Ishikawa (cell line): ENCODE measurements at regions not wholly inside any gene's neighbourhood (a gene's known extent, or its start where the extent isn't known, plus 50 kb on each side); places are given as distances from the start of the nearest gene placed in this dataset.

Experiments used
- CREB1 ChIP-seq: IDR thresholded peaks from 2 replicates; pipeline ENCODE4 v1.6.1; 2012; ENCODE audit warnings: low read depth
- EGR1 ChIP-seq: IDR thresholded peaks from 2 replicates; pipeline ENCODE4 v1.6.1; 2012
- EP300 ChIP-seq: IDR thresholded peaks from 2 replicates; pipeline ENCODE4 v1.6.1; 2012; ENCODE audit warnings: borderline replicate concordance
- FOXM1 ChIP-seq: IDR thresholded peaks from 2 replicates; pipeline ENCODE4 v1.6.1; 2012; ENCODE audit warnings: low read depth, borderline replicate concordance
- NFIC ChIP-seq: IDR thresholded peaks from 2 replicates; pipeline ENCODE4 v1.6.1; 2012
- RAD21 ChIP-seq: IDR thresholded peaks from 2 replicates; pipeline ENCODE4 v1.6.1; 2012; ENCODE audit warnings: low read depth
- TAF1 ChIP-seq: IDR thresholded peaks from 2 replicates; pipeline ENCODE4 v1.6.1; 2012; ENCODE audit warnings: low read depth, mild to moderate bottlenecking
- TCF12 ChIP-seq: IDR thresholded peaks from 2 replicates; pipeline ENCODE4 v1.6.1; 2012; ENCODE audit warnings: low read depth
- YY1 ChIP-seq: IDR thresholded peaks from 2 replicates; pipeline ENCODE4 v1.6.1; 2012; ENCODE audit warnings: low read depth
- ZBTB7A ChIP-seq: IDR thresholded peaks from 2 replicates; pipeline ENCODE4 v1.6.1; 2012; ENCODE audit warnings: low read depth
- TF ChIP-seq, protein P1 (sequence below): IDR thresholded peaks from 2 replicates; pipeline ENCODE4 v1.6.1; 2012
- TF ChIP-seq, protein P2 (sequence below): IDR thresholded peaks from 2 replicates; pipeline ENCODE4 v1.6.1; 2012
- TF ChIP-seq, protein P3 (sequence below): IDR thresholded peaks from 2 replicates; pipeline ENCODE4 v1.6.1; 2012; ENCODE audit warnings: low read depth, mild to moderate bottlenecking

DNA sequence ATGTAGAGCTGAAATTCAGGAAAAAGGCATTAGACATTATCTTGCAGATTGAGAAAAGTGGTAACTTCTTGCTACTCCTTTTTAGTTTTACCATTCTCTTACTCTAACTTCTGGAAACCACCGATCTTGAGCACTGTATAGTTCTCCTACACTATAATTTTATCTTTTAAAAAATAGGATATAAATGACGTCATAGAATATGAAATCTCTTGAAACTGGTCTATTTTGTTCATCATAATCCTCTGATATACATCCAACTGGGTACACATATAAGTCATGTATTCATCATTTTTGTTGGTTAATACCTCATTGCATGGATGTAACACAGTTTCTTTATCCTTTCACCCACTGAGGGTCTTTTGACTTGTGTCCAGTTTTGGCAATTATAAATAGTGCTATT lies 629.9 kb upstream of the PRR20A start:
- no peak for TF ChIP-seq EP300
- TF ChIP-seq, protein P1, sequence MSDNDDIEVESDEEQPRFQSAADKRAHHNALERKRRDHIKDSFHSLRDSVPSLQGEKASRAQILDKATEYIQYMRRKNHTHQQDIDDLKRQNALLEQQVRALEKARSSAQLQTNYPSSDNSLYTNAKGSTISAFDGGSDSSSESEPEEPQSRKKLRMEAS: no peak
- TF ChIP-seq FOXM1: no peak
- TF ChIP-seq YY1: no peak
- TF ChIP-seq ZBTB7A: no peak
- no peak for TF ChIP-seq CREB1
- TF ChIP-seq, protein P2, sequence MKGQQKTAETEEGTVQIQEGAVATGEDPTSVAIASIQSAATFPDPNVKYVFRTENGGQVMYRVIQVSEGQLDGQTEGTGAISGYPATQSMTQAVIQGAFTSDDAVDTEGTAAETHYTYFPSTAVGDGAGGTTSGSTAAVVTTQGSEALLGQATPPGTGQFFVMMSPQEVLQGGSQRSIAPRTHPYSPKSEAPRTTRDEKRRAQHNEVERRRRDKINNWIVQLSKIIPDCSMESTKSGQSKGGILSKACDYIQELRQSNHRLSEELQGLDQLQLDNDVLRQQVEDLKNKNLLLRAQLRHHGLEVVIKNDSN: no peak
- no peak for TF ChIP-seq TCF12
- TF ChIP-seq RAD21: no peak
- no peak for TF ChIP-seq TAF1
- TF ChIP-seq, protein P3, sequence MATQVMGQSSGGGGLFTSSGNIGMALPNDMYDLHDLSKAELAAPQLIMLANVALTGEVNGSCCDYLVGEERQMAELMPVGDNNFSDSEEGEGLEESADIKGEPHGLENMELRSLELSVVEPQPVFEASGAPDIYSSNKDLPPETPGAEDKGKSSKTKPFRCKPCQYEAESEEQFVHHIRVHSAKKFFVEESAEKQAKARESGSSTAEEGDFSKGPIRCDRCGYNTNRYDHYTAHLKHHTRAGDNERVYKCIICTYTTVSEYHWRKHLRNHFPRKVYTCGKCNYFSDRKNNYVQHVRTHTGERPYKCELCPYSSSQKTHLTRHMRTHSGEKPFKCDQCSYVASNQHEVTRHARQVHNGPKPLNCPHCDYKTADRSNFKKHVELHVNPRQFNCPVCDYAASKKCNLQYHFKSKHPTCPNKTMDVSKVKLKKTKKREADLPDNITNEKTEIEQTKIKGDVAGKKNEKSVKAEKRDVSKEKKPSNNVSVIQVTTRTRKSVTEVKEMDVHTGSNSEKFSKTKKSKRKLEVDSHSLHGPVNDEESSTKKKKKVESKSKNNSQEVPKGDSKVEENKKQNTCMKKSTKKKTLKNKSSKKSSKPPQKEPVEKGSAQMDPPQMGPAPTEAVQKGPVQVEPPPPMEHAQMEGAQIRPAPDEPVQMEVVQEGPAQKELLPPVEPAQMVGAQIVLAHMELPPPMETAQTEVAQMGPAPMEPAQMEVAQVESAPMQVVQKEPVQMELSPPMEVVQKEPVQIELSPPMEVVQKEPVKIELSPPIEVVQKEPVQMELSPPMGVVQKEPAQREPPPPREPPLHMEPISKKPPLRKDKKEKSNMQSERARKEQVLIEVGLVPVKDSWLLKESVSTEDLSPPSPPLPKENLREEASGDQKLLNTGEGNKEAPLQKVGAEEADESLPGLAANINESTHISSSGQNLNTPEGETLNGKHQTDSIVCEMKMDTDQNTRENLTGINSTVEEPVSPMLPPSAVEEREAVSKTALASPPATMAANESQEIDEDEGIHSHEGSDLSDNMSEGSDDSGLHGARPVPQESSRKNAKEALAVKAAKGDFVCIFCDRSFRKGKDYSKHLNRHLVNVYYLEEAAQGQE: no peak
- no peak for TF ChIP-seq EGR1
- no peak for TF ChIP-seq NFIC
